PC-9 (cell line): ENCODE measurements at regions not wholly inside any gene's neighbourhood (a gene's known extent, or its start where the extent isn't known, plus 50 kb on each side); places are given as distances from the start of the nearest gene placed in this dataset.

Source experiments
- EZH2 ChIP-seq: fragments of 200-600 bp; sonication (generic); IDR thresholded peaks from 2 replicates; pipeline ENCODE4 v1.8.0; 2017; ENCODE audit warnings: antibody characterized with exemption, low read depth
- TF ChIP-seq, protein P1 (sequence below): fragments of 200-600 bp; sonication (generic); conservative IDR thresholded peaks from 2 replicates; pipeline ENCODE4 v1.6.1; 2017; ENCODE audit warnings: mixed run types, antibody characterized with exemption, mild to moderate bottlenecking, moderate library complexity

DNA sequence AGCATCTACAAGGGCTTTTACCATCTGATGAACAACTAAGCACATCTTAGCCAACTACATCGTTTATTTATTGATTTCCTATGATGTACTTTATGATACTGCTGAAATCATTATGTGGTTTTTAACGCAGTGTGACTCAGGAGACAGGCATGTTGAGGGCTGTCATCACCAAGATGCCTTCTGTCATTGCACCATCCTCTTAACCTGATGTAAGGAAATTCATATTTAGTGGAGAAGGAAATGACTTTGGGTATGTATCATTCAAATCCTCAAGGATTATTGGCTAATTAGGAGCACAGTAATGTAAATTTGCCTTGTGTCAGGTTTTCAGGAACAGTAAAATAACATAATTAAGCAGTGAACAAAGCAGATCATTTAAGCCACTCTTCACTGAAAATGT is 138.5 kb upstream of the MGMT start:
- TF ChIP-seq, protein P1, sequence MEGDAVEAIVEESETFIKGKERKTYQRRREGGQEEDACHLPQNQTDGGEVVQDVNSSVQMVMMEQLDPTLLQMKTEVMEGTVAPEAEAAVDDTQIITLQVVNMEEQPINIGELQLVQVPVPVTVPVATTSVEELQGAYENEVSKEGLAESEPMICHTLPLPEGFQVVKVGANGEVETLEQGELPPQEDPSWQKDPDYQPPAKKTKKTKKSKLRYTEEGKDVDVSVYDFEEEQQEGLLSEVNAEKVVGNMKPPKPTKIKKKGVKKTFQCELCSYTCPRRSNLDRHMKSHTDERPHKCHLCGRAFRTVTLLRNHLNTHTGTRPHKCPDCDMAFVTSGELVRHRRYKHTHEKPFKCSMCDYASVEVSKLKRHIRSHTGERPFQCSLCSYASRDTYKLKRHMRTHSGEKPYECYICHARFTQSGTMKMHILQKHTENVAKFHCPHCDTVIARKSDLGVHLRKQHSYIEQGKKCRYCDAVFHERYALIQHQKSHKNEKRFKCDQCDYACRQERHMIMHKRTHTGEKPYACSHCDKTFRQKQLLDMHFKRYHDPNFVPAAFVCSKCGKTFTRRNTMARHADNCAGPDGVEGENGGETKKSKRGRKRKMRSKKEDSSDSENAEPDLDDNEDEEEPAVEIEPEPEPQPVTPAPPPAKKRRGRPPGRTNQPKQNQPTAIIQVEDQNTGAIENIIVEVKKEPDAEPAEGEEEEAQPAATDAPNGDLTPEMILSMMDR: no peak
- no peak for TF ChIP-seq EZH2
